GM12864 (cell line): ENCODE measurements at regions not wholly inside any gene's neighbourhood (a gene's known extent, or its start where the extent isn't known, plus 50 kb on each side); places are given as distances from the start of the nearest gene placed in this dataset.

ENCODE experiments used
- DNase-seq: peaks from one replicate; pipeline ENCODE4 v3.0.0-alpha.2; 2011; ENCODE audit warnings: low read depth
- H3K4me3 ChIP-seq: 2 replicates; pipeline ENCODE4 v1.5.1; 2011; ENCODE audit warnings: mild to moderate bottlenecking, low read depth, low read length, control low read depth
- TF ChIP-seq, protein P1 (sequence below): IDR thresholded peaks from 2 replicates; pipeline ENCODE4 v1.5.1; 2011; ENCODE audit warnings: low read depth, mild to moderate bottlenecking, moderate library complexity, low read length, control low read depth, inconsistent platforms; ENCODE audit errors: missing control alignments

GRCh38 chr15:69862540-69862939 lies 235.2 kb downstream of the TLE3 start:
- TF ChIP-seq, protein P1, sequence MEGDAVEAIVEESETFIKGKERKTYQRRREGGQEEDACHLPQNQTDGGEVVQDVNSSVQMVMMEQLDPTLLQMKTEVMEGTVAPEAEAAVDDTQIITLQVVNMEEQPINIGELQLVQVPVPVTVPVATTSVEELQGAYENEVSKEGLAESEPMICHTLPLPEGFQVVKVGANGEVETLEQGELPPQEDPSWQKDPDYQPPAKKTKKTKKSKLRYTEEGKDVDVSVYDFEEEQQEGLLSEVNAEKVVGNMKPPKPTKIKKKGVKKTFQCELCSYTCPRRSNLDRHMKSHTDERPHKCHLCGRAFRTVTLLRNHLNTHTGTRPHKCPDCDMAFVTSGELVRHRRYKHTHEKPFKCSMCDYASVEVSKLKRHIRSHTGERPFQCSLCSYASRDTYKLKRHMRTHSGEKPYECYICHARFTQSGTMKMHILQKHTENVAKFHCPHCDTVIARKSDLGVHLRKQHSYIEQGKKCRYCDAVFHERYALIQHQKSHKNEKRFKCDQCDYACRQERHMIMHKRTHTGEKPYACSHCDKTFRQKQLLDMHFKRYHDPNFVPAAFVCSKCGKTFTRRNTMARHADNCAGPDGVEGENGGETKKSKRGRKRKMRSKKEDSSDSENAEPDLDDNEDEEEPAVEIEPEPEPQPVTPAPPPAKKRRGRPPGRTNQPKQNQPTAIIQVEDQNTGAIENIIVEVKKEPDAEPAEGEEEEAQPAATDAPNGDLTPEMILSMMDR = no peak
- DNase-seq = no peak
- no peak overlapping the region for H3K4me3 ChIP-seq

- H3K4me3 ChIP-seq = no peak overlapping the region
- no peak for DNase-seq
- TF ChIP-seq, protein P1 = no peak
These were observed 234.3 kb downstream of the TLE3 start for GRCh38 chr15:69863446-69863845.

DNA sequence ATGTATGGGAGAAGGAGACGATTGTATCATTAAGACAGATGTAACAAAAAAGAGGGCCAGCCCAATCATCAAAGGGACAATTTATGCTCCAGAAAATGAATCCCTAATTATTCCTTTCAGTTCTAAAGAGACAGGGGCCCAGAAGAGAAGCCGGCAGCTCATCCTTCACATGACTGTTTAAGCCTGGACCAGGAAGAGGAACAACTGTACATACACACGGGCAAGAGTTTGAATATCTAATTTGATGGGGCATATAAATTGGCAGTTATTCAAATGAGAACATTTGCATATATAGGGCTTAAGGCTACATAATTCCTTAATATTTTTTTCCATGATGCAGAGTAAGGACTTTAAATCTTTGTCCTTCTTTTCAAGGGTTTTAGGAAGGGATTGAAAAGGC lies 232.3 kb downstream of the TLE3 start:
- H3K4me3 ChIP-seq = no peak overlapping the region
- no peak for DNase-seq
- TF ChIP-seq, protein P1 = no peak

- DNase-seq = no peak
- H3K4me3 ChIP-seq = no peak overlapping the region
- TF ChIP-seq, protein P1 = no peak
These were observed 229.0 kb downstream of the TLE3 start for GRCh38 chr15:69868756-69869155.

DNA sequence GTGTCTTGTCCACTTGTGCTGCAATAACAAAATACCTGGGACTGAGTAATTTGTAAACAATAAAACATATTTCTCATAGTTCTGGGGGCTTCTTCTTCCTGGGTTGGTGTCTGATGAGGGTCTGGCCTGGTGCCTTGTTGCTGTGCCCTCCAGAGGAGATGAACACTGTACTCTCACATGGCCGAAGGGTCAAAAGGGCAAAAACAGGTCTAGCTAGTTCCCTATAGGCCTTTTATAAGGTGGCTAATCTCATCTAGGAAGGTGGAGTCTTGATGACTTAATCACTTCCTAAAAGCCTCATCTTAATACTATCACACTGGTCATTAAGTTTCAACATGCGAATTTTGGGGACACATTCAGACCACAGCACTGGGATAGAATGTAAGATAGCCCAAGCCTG lies 228.4 kb downstream of the TLE3 start:
- DNase-seq = no peak
- TF ChIP-seq, protein P1 = no peak
- H3K4me3 ChIP-seq = no peak overlapping the region

GRCh38 chr15:69869881-69870505 lies 227.7 kb downstream of the TLE3 start:
- no peak for DNase-seq
- TF ChIP-seq, protein P1 = no peak
- no peak overlapping the region for H3K4me3 ChIP-seq

DNA sequence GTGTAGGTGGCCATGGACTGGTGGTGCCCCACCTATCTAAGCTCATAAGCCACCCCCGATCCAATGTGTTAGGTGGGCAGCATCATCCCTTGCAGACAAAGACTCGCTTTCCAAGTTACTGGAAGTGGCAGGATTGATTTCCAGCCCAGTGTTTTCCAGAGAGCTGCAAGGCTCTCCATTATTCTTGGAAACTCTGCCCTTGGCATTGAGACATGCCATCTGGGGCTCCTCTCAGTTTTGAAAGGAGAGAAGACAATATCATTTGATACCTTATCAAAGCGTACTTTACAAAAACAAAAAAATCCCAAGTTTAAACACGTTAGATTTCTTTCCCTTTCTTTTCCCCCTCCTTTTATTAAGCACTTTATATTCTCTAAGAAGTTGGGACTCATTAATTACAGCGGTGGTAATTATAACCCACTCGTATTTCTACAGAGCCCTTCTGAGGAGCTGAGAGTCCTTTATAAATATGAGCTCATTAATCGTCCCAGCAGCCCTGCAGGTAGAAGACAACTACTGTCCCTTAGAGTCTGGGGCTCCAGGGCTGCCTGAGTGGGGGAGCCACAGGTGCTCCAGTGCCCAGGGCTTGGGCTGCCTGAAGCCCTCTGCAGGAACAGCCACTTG lies 226.1 kb downstream of the TLE3 start:
- H3K4me3 ChIP-seq = no peak overlapping the region
- no peak for DNase-seq
- TF ChIP-seq, protein P1 = no peak
